ENCODE measurements at regions not wholly inside any gene's neighbourhood (a gene's known extent, or its start where the extent isn't known, plus 50 kb on each side); places are given as distances from the start of the nearest gene placed in this dataset.
"Not testable (repeated sequence)": the region's sequence is repeated elsewhere in the genome, so short reads cannot be mapped to it uniquely, and the experiment has no call there.

DNA sequence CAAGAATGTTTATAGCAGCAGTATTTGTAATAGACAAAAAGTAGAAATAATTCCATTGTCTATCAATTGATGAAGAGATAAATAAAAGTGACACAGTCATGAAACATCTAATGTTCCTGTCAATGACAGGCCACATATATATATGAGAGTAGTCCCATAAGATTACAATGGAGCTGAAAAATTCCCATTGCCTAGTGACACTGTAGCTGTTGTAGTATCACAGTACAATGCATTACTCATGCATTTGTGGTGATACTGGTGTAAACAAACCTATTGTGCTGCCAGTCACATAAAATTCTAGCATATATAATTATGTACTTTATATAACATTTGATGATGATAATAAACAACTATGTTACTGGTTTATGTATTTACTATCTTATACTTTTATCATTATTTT, 141.9 kb upstream of the LYPLAL1 start:
- DNase-seq (ENCODE audit: low read depth in 3 of 3, low spot score in 2 of 3) = no peak

DNA sequence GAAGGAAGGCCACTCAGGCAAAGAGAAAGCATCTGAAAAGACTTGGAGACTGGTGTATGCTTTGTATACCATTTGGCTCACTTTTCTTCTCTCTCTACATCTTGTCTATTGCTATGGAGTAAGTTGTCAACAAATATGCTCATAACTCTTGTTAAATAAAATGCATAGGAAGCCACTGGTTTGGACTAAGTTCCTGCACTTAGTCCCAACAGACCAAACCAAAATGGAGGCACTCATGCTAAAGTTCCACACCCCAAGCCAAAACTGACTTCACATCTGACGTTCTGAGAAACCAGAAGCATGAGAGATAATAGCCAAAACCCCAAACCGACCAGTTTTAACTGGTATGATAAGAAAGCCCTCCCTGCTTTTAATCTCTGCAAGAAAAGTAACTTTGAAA, 135.3 kb upstream of the LYPLAL1 start:
- no peak for DNase-seq (ENCODE audit: low read depth in 3 of 3, low spot score in 2 of 3)

- DNase-seq (ENCODE audit: low read depth in 3 of 3, low spot score in 2 of 3) = no peak
These were observed 134.5 kb upstream of the LYPLAL1 start for GRCh38 chr1:219039017-219039681.

DNA sequence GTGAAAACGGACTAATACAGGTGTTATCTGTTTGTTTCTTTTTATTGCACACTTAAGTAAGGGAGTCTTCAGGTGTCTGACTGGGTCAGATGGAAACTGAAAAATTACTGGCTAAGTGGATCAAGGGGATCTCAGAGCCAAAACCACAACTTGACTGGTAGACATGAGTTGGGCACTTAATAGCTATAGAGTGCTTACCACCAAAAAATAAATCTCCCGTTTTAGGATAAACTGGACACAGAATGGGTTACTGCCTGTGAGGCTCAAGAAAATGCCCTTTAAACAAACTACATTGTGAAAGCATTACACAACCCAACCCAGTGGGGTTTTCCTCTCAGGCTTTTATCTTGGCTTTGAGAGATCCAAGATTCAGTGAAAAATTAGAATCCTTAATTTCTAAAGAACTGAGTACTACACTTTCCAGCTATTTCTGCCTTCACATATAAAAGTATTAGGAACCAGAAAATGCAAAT, 134.0 kb upstream of the LYPLAL1 start:
- DNase-seq (ENCODE audit: low read depth in 3 of 3, low spot score in 2 of 3) = no peak

DNA sequence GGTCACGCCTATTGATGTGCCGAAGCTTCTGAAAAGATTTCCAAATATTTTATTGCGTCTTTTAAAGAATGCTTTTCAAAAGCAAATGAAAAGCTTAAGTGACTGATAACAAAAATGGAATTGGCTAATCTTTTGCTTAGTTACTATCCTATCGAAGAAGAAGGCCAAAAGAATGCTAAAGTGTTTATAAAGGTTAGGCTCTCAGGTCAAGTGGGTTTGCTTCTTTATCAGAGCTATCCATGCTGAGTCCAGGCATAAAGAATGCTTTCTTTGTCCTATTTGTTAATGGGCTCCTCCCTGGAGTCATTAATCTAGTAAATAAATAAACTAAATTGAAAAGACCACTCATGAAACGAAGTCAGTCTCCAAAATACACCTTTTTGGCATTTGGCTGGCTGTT, 133.4 kb upstream of the LYPLAL1 start:
- no peak for DNase-seq (ENCODE audit: low read depth in 3 of 3, low spot score in 2 of 3)

- no peak for DNase-seq (ENCODE audit: low read depth in 3 of 3, low spot score in 2 of 3)
These were observed 132.5 kb upstream of the LYPLAL1 start for GRCh38 chr1:219041141-219041540.

- DNase-seq (ENCODE audit: low read depth in 3 of 3, low spot score in 2 of 3) = no peak
These were observed 131.9 kb upstream of the LYPLAL1 start for GRCh38 chr1:219041818-219042217.

DNA sequence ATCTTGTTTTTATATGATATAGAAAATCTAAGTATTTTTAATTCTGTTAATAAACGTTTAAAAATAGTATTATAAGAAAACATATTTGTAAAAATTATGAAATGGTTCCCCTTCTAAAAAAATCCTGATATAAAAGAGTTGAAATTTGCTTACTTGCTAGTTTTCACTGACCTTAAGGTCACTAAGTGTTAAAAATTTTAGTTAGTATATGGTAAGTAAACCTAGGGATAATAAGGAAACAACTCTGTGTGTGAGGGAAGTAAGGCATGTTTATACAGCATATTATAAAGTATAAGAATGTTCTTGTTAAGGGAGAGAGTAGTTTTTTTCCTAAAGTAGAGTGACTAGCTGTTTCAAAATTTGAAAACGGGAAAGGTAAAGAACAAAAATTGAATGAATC, 130.9 kb upstream of the LYPLAL1 start:
- no peak for DNase-seq (ENCODE audit: low read depth in 3 of 3, low spot score in 2 of 3)

GRCh38 chr1:219045246-219045645, 128.4 kb upstream of the LYPLAL1 start:
- DNase-seq (ENCODE audit: low read depth in 3 of 3, low spot score in 2 of 3) = no peak

DNA sequence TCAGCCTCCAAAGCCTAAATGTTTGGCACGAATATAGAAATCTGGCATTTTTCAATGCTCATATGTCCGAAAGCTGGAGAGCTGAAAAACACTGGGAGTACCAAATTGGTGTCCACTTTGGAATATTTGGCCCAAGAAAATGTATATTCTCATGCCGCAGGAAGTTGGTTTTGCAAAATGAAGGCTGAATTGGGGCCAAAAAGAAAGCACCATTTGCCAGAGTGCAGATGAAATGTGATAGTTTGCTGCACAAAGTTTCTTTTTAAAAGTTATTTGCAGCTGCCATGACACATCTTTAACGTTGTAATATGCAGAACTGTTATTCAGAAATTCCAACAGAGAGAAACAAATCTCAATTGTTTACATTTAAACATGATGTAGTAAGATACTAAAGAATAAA, 124.2 kb upstream of the LYPLAL1 start:
- DNase-seq (ENCODE audit: low read depth in 3 of 3, low spot score in 2 of 3) = no peak

DNA sequence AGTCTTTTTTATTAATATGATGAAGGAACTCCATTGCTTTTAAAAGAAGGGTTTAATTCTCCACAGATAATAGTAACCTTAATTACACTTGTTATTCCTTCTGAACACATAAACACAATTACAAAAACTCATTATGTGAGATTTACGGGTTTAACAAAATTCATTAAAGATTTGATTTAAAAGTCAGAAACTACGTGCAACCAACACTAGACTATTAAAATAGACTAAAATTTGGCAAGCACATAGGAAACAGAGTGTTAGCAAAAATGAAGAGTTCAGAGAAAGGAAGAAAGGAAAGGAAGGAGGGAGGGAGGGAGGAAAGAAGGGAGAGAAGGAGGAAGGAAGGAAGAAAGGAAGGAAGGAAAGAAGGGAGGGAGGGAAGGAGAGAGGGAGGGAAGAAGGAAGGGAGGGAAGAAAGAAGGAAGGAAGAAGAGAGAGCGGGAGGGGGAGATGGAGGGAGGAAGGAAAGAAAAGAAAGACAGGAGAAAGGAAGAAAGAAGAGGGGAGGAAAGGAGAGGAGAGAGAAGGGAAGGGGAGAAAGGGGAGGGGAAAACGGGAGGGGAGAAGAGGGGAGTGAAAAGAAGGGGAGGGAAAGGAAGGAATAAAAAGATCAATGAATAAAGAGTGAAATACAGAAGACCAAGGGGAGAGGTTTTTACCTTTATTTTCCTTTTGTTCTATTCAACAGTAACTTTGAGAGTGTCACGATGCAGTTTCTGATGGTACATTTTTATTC, 123.4 kb upstream of the LYPLAL1 start:
- no peak for DNase-seq (ENCODE audit: low read depth in 3 of 3, low spot score in 2 of 3)

DNA sequence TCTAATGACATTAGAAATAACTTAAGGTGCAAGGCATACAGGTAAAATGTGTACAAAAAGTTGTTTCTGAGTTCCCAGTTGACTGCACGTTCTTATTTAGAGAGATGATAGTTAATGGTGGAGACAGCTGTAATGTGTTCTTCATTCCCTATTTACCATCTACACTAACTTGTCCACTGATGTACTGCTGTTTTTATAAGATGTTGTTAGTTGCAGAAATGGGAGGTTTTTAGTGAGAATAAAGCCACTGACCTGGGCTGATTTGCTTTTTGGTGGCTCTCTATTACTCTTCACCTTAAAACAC, 122.9 kb upstream of the LYPLAL1 start:
- DNase-seq (ENCODE audit: low read depth in 3 of 3, low spot score in 2 of 3) = no peak

DNA sequence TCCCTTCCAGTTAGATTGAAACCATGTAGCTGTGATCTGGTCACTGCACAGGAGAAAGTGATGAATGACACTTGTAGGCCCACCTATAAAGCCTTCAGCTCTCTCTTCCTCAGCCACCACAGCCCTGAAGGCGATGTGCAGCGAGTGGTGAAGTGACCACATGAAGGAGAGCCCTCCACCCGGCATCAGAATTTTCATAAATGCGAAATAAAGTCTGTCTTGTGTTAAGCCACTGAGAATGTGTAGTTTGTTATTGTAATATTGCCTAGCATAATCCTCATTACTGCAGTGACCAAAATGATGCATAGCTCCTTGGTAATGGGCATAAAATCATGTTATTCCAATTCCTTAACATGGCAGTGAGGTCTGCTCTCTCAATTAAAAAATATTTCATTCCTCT, 122.1 kb upstream of the LYPLAL1 start:
- no peak for DNase-seq (ENCODE audit: low read depth in 3 of 3, low spot score in 2 of 3)

GRCh38 chr1:219058891-219059820, 114.5 kb upstream of the LYPLAL1 start:
- no peak for DNase-seq (ENCODE audit: low read depth in 3 of 3, low spot score in 2 of 3)

DNA sequence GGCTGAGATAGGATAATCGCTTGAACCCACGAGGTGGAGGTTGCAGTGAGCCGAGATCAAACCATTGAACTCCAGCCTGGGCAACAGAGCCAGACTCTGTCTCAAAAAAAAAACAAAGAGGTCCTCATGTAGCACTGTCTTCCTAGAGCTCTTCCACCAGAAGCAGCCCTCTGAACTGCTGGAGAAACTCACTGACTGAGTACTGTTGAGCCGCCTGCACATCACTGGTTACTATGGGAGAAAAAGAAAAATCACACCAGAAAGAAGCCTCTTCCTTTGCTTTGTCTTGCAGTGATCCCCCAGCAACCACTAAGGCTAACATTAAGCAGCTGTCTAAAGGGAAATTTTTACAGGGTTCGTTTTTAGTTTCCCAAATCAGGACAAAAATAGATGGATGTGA, 112.9 kb upstream of the LYPLAL1 start:
- no peak for DNase-seq (ENCODE audit: low read depth in 3 of 3, low spot score in 2 of 3)

GRCh38 chr1:219062161-219062560, 111.5 kb upstream of the LYPLAL1 start:
- no peak for DNase-seq (ENCODE audit: low read depth in 3 of 3, low spot score in 2 of 3)

- no peak for DNase-seq (ENCODE audit: low read depth in 3 of 3, low spot score in 2 of 3)
These were observed 107.6 kb upstream of the LYPLAL1 start for GRCh38 chr1:219066098-219066497.

DNA sequence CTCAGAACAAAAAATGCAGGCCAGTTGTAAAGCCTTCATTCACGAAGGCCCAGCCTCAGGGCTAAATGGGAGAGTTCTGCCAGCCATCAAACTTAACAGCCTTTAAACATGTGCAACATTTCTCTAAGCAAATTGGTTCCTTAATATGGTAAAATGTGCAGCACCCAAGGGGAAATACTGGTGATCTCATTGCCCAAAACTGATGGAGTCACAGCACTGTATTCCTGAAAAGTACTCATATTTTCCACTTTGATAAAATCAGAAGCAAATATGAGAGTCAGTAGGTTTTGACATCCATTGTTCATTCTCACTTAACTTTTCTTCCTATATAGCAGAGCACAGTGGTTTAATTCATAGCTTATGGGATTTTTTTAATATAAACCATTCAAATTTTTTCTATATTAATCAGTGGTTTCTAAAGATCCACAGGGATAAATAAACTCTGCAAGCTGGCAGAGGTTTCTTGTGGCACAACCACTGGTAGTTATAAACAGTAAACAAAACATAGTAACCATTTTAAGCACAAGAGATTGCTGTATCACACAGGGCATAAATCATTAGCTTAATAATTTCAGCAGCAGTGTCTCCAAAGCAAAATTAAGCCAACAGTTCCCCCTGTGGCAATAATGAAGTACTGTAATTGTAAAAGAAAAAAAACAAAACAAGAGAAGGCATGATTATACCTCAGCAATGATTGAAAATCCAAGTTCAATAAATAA, 106.9 kb upstream of the LYPLAL1 start:
- no peak for DNase-seq (ENCODE audit: low read depth in 3 of 3, low spot score in 2 of 3)

DNA sequence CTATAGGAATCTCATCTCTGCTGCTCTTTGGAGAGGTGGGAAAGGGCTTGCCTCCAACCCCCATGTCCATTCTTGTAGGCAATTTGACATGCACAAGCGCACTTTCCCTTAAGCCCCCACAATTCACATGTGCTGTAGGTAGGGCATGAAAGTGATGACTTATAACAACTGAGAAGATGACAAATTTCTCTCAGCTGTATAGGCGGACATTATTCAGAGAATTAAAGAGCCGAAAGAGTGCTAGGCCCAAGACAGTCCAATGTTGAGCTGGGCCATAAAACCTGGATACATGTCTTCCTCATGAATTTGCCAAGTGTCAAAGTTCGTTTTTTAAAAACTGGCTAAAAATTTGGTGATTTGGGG, 106.3 kb upstream of the LYPLAL1 start:
- no peak for DNase-seq (ENCODE audit: low read depth in 3 of 3, low spot score in 2 of 3)

- not testable (repeated sequence) for DNase-seq (ENCODE audit: low read depth in 3 of 3, low spot score in 2 of 3)
These were observed 103.3 kb upstream of the LYPLAL1 start for GRCh38 chr1:219070395-219070794.

- DNase-seq (ENCODE audit: low read depth in 3 of 3, low spot score in 2 of 3) = no peak
These were observed 102.5 kb upstream of the LYPLAL1 start for GRCh38 chr1:219071209-219071608.

Data from right renal cortex interstitium (tissue), 3 donors.